H1 (cell line): ENCODE measurements at regions not wholly inside any gene's neighbourhood (a gene's known extent, or its start where the extent isn't known, plus 50 kb on each side); places are given as distances from the start of the nearest gene placed in this dataset.

Source experiments
- CTCF ChIA-PET: fragments of 300-600 bp; sonication (Branson Sonifier 250); formaldehyde crosslinking; loops from one replicate; lab custom pipeline; 2021; ENCODE audit not compliant: partially characterized antibody; lab: Charles Lee
- POLR2A ChIA-PET: fragments of 300-600 bp; sonication (Branson Sonifier 250); formaldehyde crosslinking; loops from one replicate; lab custom pipeline; 2021; ENCODE audit warnings: inconsistent platforms; ENCODE audit not compliant: partially characterized antibody; lab: Charles Lee
- DNase-seq, 2 experiments: peaks; one replicate each; pipeline versions ENCODE4 v3.0.0 to v3.0.0-alpha.2; 2010 to 2022; ENCODE audit warnings: low spot score in 2 of 2, low read depth in 1 of 2, mixed read lengths in 1 of 2
- FAIRE-seq: peaks from 2 replicates; lab custom pipeline; 2011; peaks lifted over from hg19 to GRCh38; lab: Jason Lieb, UNC
- H2AFZ ChIP-seq: 2 replicates; pipeline ENCODE4 v1.8.1; 2012; ENCODE audit warnings: low read length, inconsistent platforms
- H2AK5ac ChIP-seq: 2 replicates; pipeline ENCODE4 v1.6.1; 2013; ENCODE audit warnings: low read depth, low read length
- H2BK120ac ChIP-seq: replicated peaks from 2 replicates; pipeline ENCODE3; 2013; ENCODE audit warnings: low read depth, low read length, inconsistent platforms
- H2BK12ac ChIP-seq: 2 replicates; pipeline ENCODE4 v1.6.1; 2013; ENCODE audit warnings: low read depth, low read length
- H2BK15ac ChIP-seq: 2 replicates; pipeline ENCODE4 v1.6.1; 2013; ENCODE audit warnings: low read length
- H2BK20ac ChIP-seq: 2 replicates; pipeline ENCODE4 v1.6.1; 2013; ENCODE audit warnings: low read length
- H2BK5ac ChIP-seq: 2 replicates; pipeline ENCODE4 v1.6.1; 2013; ENCODE audit warnings: low read depth, low read length
- H3K14ac ChIP-seq: 2 replicates; pipeline ENCODE4 v1.6.1; 2013; ENCODE audit warnings: inconsistent platforms; ENCODE audit not compliant: insufficient read length
- H3K18ac ChIP-seq: 2 replicates; pipeline ENCODE4 v1.6.1; 2013; ENCODE audit warnings: low read length; ENCODE audit errors: extremely low read depth
- H3K23ac ChIP-seq: 2 replicates; pipeline ENCODE4 v1.6.1; 2013; ENCODE audit warnings: inconsistent platforms; ENCODE audit not compliant: insufficient read length
- H3K23me2 ChIP-seq: 2 replicates; pipeline ENCODE4 v1.6.1; 2013; ENCODE audit warnings: low read depth, low read length
- H3K27ac ChIP-seq: 2 replicates; pipeline ENCODE4 v1.6.1; 2011; ENCODE audit warnings: low read depth, low read length, inconsistent platforms
- H3K27me3 ChIP-seq, 4 experiments: replicated peaks in 1 of 4; 1 replicate in 1 of 4; 2 replicates in 3 of 4; pipeline versions ENCODE4 v1.6.1 to v1.8.1; 2011 to 2013; ENCODE audit warnings: low read length in 3 of 4, mild to moderate bottlenecking in 3 of 4, inconsistent platforms in 2 of 4, mixed read lengths in 2 of 4, moderate library complexity in 1 of 4; ENCODE audit not compliant: control insufficient read depth in 3 of 4, insufficient read depth in 3 of 4; ENCODE audit errors: extremely low read depth in 1 of 4
- H3K36me3 ChIP-seq, 4 experiments: 2 replicates each; pipeline versions ENCODE4 v1.6.1 to v1.8.1; 2011 to 2013; ENCODE audit warnings: mild to moderate bottlenecking in 4 of 4, low read length in 3 of 4, moderate library complexity in 2 of 4, control low read depth in 1 of 4, inconsistent platforms in 1 of 4; ENCODE audit not compliant: insufficient read depth in 4 of 4, control insufficient read depth in 2 of 4
- H3K4ac ChIP-seq: replicated peaks from 2 replicates; pipeline ENCODE3; 2013; ENCODE audit warnings: low read length, low read depth, mixed read lengths, inconsistent platforms; ENCODE audit not compliant: insufficient read length
- H3K4me1 ChIP-seq, 4 experiments: replicated peaks in 1 of 4; 1 replicate in 1 of 4; 2 replicates in 3 of 4; pipeline versions ENCODE4 v1.6.1 to v1.8.1; 2011 to 2013; ENCODE audit warnings: low read length in 3 of 4, inconsistent platforms in 2 of 4, mixed read lengths in 1 of 4; ENCODE audit not compliant: insufficient read depth in 4 of 4, control insufficient read depth in 3 of 4
- H3K4me2 ChIP-seq, 2 experiments: 2 replicates each; pipeline versions ENCODE4 v1.6.1 to v1.8.1; 2011 to 2013; ENCODE audit warnings: low read depth in 2 of 2, low read length in 2 of 2, control low read depth in 1 of 2, inconsistent platforms in 1 of 2, mild to moderate bottlenecking in 1 of 2; ENCODE audit not compliant: insufficient read depth in 1 of 2
- H3K4me3 ChIP-seq, 4 experiments: fragments of 200-600, 300-600 bp in 1 of 4; sonication (generic), shearing (Covaris generic), sonication (Bioruptor Twin) in 1 of 4; 2 replicates each; pipeline versions ENCODE4 v1.5.1 to v1.8.1; 2011 to 2016; ENCODE audit warnings: low read length in 4 of 4, low read depth in 3 of 4, control low read depth in 2 of 4, inconsistent platforms in 2 of 4, mild to moderate bottlenecking in 2 of 4, mixed read lengths in 1 of 4, moderate library complexity in 1 of 4; ENCODE audit not compliant: insufficient read depth in 2 of 4; ENCODE audit errors: extremely low read depth in 1 of 4
- H3K56ac ChIP-seq: replicated peaks from 2 replicates; pipeline ENCODE3; 2013; ENCODE audit warnings: low read depth, mild to moderate bottlenecking, mixed read lengths, low read length, inconsistent platforms; ENCODE audit not compliant: insufficient read length
- H3K79me1 ChIP-seq: 2 replicates; pipeline ENCODE4 v1.6.1; 2013; ENCODE audit warnings: low read depth, low read length, control low read depth
- H3K79me2 ChIP-seq, 2 experiments: 2 replicates each; pipeline versions ENCODE4 v1.6.1 to v1.8.1; 2012 to 2013; ENCODE audit warnings: low read length in 2 of 2, mild to moderate bottlenecking in 2 of 2, inconsistent platforms in 1 of 2; ENCODE audit not compliant: insufficient read depth in 2 of 2, control insufficient read depth in 1 of 2
- H3K9ac ChIP-seq, 4 experiments: replicated peaks in 1 of 4; 1 replicate in 1 of 4; 2 replicates in 3 of 4; pipeline versions ENCODE4 v1.6.1 to v1.8.1; 2011 to 2013; ENCODE audit warnings: low read depth in 3 of 4, low read length in 3 of 4, control low read depth in 2 of 4, mild to moderate bottlenecking in 2 of 4, moderate library complexity in 2 of 4, inconsistent platforms in 1 of 4; ENCODE audit errors: extremely low read depth in 1 of 4
- H3K9me3 ChIP-seq, 2 experiments: 2 replicates each; pipeline versions ENCODE4 v1.6.1 to v1.8.1; 2012 to 2013; ENCODE audit warnings: mild to moderate bottlenecking in 2 of 2, moderate library complexity in 2 of 2, control low read depth in 1 of 2, inconsistent platforms in 1 of 2, low read depth in 1 of 2, low read length in 1 of 2, mixed read lengths in 1 of 2; ENCODE audit not compliant: insufficient read depth in 2 of 2
- H4K20me1 ChIP-seq, 2 experiments: replicated peaks in 1 of 2; 2 replicates each; pipeline versions ENCODE3 to v1.8.1; 2011 to 2013; ENCODE audit warnings: inconsistent platforms in 2 of 2, low read length in 2 of 2, mild to moderate bottlenecking in 1 of 2; ENCODE audit not compliant: insufficient read depth in 2 of 2, control insufficient read depth in 1 of 2
- H4K5ac ChIP-seq: 2 replicates; pipeline ENCODE4 v1.6.1; 2013; ENCODE audit warnings: low read length, low read depth, mixed read lengths, inconsistent platforms; ENCODE audit not compliant: insufficient read length
- H4K8ac ChIP-seq: 2 replicates; pipeline ENCODE4 v1.8.0; 2013; ENCODE audit warnings: mild to moderate bottlenecking, moderate library complexity, low read length, inconsistent platforms; ENCODE audit not compliant: insufficient read depth; ENCODE audit errors: extremely low read depth
- H4K91ac ChIP-seq: replicated peaks from 2 replicates; pipeline ENCODE3; 2013; ENCODE audit warnings: low read length, mixed read lengths, inconsistent platforms; ENCODE audit not compliant: insufficient read length
- CHD2 ChIP-seq: IDR thresholded peaks from 2 replicates; pipeline ENCODE4 v1.6.1; 2012; ENCODE audit warnings: low read length, improper control_type of control experiment
- HDAC6 ChIP-seq: IDR thresholded peaks from one replicate; pipeline ENCODE4 v1.7.1; 2012; ENCODE audit warnings: low read depth, mild to moderate bottlenecking, inconsistent platforms, low read length, moderate library complexity
- KDM5A ChIP-seq: fragments of 200-600 bp; IDR thresholded peaks from 2 replicates; pipeline ENCODE4 v1.7.1; 2012; ENCODE audit warnings: mild to moderate bottlenecking, low read length, inconsistent platforms, mixed read lengths
- MAFK ChIP-seq: IDR thresholded peaks from 2 replicates; pipeline ENCODE4 v1.6.1; 2012; ENCODE audit warnings: low read depth, mild to moderate bottlenecking, improper control_type of control experiment, low read length
- NRF1 ChIP-seq: IDR thresholded peaks from 2 replicates; pipeline ENCODE4 v1.6.1; 2011; ENCODE audit warnings: mild to moderate bottlenecking, low read depth, low read length, improper control_type of control experiment
- RFX5 ChIP-seq: IDR thresholded peaks from 2 replicates; pipeline ENCODE4 v1.6.1; 2011; ENCODE audit warnings: low read depth, low read length, improper control_type of control experiment, borderline replicate concordance
- SIX5 ChIP-seq: IDR thresholded peaks from 2 replicates; pipeline ENCODE4 v1.6.1; 2011; ENCODE audit warnings: mild to moderate bottlenecking, low read depth, low read length
- TAF1 ChIP-seq: IDR thresholded peaks from 2 replicates; pipeline ENCODE4 v1.6.1; 2011; ENCODE audit warnings: mild to moderate bottlenecking, low read depth, low read length
- TCF12 ChIP-seq: IDR thresholded peaks from 2 replicates; pipeline ENCODE4 v1.6.1; 2011; ENCODE audit warnings: low read depth, mild to moderate bottlenecking, low read length
- WGBS, 2 experiments: shearing (Covaris generic) in 1 of 2; methylation state at CpG; one replicate each; pipeline versions ENCODE4 v1.1.6 to v1.1.7; 2013 to 2015; ENCODE audit warnings: low lambda C conversion rate in 2 of 2, mixed read lengths in 2 of 2, inconsistent platforms in 1 of 2, low coverage in 1 of 2, missing lambda C conversion rate in 1 of 2; ENCODE audit not compliant: insufficient replicate concordance in 2 of 2, insufficient coverage in 1 of 2, insufficient read length in 1 of 2; ENCODE audit errors: extremely low coverage in 1 of 2, missing lambda C conversion rate in 1 of 2; 5-methylcytosine and 5-hydroxymethylcytosine counted together
- TF ChIP-seq, protein P1 (sequence below): IDR thresholded peaks from 2 replicates; pipeline ENCODE4 v1.6.1; 2011; ENCODE audit warnings: low read depth, mild to moderate bottlenecking, low read length; ENCODE audit not compliant: insufficient read depth
- TF ChIP-seq, protein P2 (sequence below), 3 experiments: IDR thresholded peaks; 1 replicate in 2 of 3; 2 replicates in 1 of 3; pipeline versions ENCODE4 v1.5.1 to v1.6.1; 2011; ENCODE audit warnings: low read length in 3 of 3, mild to moderate bottlenecking in 3 of 3, inconsistent platforms in 2 of 3, low read depth in 1 of 3, moderate library complexity in 1 of 3; ENCODE audit not compliant: insufficient read depth in 1 of 3; ENCODE audit errors: control extremely low read depth in 1 of 3
- TF ChIP-seq, protein P3 (sequence below): IDR thresholded peaks from 2 replicates; pipeline ENCODE4 v1.6.1; 2012; ENCODE audit warnings: inconsistent platforms

DNA sequence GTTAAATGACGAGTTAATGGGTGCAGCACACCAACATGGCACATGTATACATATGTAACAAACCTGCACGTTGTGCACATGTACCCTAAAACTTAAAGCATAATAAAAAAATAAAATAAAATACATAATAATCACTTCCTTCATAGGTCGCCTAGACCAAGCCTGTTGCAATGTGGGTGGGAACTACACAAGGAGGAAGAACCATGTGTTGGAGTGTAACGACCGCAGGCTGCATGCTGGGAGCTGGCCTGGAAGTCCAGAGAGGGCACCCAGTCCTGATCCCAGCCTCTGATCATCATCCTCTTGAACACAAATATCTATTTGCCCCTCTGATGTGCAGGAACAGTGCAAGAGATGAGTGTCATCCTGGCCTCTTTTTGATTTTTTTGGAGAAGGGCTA, 224.7 kb upstream of the ASIC2 start:
- H2AFZ ChIP-seq, result no peak overlapping the region
- no peak overlapping the region for H2BK12ac ChIP-seq
- H2BK20ac ChIP-seq, result no peak overlapping the region
- no peak overlapping the region for H3K14ac ChIP-seq
- H4K20me1 ChIP-seq, result no peaks in the 10 kb centered on the region
- no peaks in the 10 kb centered on the region for H3K79me2 ChIP-seq
- ChIA-PET CTCF (interaction anchor here (0.7 to 7.8 kb wide), 12 partner anchors 8 to 499 kb away, joined by 3 to 74 read pairs (median 4); partner anchors contain the start of gene ASIC2), POLR2A (no interaction called here)
- H4K8ac ChIP-seq, result no peak overlapping the region
- no peak overlapping the region for H2BK120ac ChIP-seq
- no peak overlapping the region for H2AK5ac ChIP-seq
- no peak overlapping the region for H3K27ac ChIP-seq
- no peaks in the 10 kb centered on the region for H3K36me3 ChIP-seq
- FAIRE-seq, result no peak
- H3K4me3 ChIP-seq, result no peak overlapping the region
- H3K56ac ChIP-seq, result no peak overlapping the region
- no peak overlapping the region for H2BK15ac ChIP-seq
- no peak overlapping the region for H3K9ac ChIP-seq
- no peak overlapping the region for H3K18ac ChIP-seq
- no peak for DNase-seq
- no peak overlapping the region for H4K91ac ChIP-seq
- H3K27me3 ChIP-seq, result no peaks in the 10 kb centered on the region; a peak in 1 of 7 replicates
- no peak overlapping the region for H3K4ac ChIP-seq
- no peak overlapping the region for H3K4me2 ChIP-seq
- peaks cover 2% of the 10 kb centered on the region; the same call in 1 of the 2 replicates for H3K23me2 ChIP-seq
- H3K79me1 ChIP-seq, result no peaks in the 10 kb centered on the region
- H3K9me3 ChIP-seq, result no peaks in the 10 kb centered on the region
- peaks cover 0 to 3% (median under 1%) of the 10 kb centered on the region in 4 experiments; a peak in 1 of 7 replicates for H3K4me1 ChIP-seq
- H4K5ac ChIP-seq, result no peak overlapping the region
- 92% methylated on average over 3 of the region's 5 CpGs; no CpG with 5 or more reads in 1 of the 2 experiments for WGBS, 2 experiments
- H3K23ac ChIP-seq, result no peak overlapping the region
- no peak overlapping the region for H2BK5ac ChIP-seq
- no peak for TF ChIP-seq TCF12
- no peak for TF ChIP-seq SIX5
- TF ChIP-seq HDAC6, result no peak
- no peak for TF ChIP-seq TAF1
- TF ChIP-seq, protein P1, sequence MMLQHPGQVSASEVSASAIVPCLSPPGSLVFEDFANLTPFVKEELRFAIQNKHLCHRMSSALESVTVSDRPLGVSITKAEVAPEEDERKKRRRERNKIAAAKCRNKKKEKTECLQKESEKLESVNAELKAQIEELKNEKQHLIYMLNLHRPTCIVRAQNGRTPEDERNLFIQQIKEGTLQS, result no peak
- TF ChIP-seq CHD2, result no peak
- no peak for TF ChIP-seq MAFK
- TF ChIP-seq, protein P2, sequence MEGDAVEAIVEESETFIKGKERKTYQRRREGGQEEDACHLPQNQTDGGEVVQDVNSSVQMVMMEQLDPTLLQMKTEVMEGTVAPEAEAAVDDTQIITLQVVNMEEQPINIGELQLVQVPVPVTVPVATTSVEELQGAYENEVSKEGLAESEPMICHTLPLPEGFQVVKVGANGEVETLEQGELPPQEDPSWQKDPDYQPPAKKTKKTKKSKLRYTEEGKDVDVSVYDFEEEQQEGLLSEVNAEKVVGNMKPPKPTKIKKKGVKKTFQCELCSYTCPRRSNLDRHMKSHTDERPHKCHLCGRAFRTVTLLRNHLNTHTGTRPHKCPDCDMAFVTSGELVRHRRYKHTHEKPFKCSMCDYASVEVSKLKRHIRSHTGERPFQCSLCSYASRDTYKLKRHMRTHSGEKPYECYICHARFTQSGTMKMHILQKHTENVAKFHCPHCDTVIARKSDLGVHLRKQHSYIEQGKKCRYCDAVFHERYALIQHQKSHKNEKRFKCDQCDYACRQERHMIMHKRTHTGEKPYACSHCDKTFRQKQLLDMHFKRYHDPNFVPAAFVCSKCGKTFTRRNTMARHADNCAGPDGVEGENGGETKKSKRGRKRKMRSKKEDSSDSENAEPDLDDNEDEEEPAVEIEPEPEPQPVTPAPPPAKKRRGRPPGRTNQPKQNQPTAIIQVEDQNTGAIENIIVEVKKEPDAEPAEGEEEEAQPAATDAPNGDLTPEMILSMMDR (IDR thresholded peaks at IDR 0.05; ENCODE audit: control extremely low read depth in 1 of 3, insufficient read depth in 1 of 3, low read depth in 1 of 3, low read length in 3 of 3), result no peak
- no peak for TF ChIP-seq RFX5
- TF ChIP-seq, protein P3, sequence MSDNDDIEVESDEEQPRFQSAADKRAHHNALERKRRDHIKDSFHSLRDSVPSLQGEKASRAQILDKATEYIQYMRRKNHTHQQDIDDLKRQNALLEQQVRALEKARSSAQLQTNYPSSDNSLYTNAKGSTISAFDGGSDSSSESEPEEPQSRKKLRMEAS, result no peak
- no peak for TF ChIP-seq KDM5A
- no peak for TF ChIP-seq NRF1
